ENCODE measurements at regions not wholly inside any gene's neighbourhood (a gene's known extent, or its start where the extent isn't known, plus 50 kb on each side); places are given as distances from the start of the nearest gene placed in this dataset.

- Histone ChIP-seq H3K27me3 (peaks cover 15% of the 10 kb centered on the region), H3K36me3 (no peaks in the 10 kb centered on the region), H3K4me3 (ENCODE audit: low read depth in 1 of 2, low read length in 1 of 2) (no peak overlapping the region), H3K27ac (no peak overlapping the region), H3K4me1 (ENCODE audit: control insufficient read depth in 1 of 2, insufficient read depth in 1 of 2, low read depth in 1 of 2, low read length in 1 of 2) (no peaks in the 10 kb centered on the region), H3K9me3 (no peaks in the 10 kb centered on the region)
- TF ChIP-seq CTCF (IDR thresholded peaks at IDR 0.05): no peak
Observed at GRCh38 chr3:10674578-10674977, 141.4 kb upstream of the SLC6A11 start.

GRCh38 chr3:10676905-10677304, 139.1 kb upstream of the SLC6A11 start:
- H3K4me3 ChIP-seq (ENCODE audit: low read depth in 1 of 2, low read length in 1 of 2): no peak overlapping the region
- no peak for TF ChIP-seq CTCF (IDR thresholded peaks at IDR 0.05)
- H3K36me3 ChIP-seq: no peaks in the 10 kb centered on the region
- H3K27me3 ChIP-seq: peaks cover 18% of the 10 kb centered on the region
- H3K27ac ChIP-seq: no peak overlapping the region
- no peaks in the 10 kb centered on the region for H3K9me3 ChIP-seq
- no peaks in the 10 kb centered on the region for H3K4me1 ChIP-seq (ENCODE audit: control insufficient read depth in 1 of 2, insufficient read depth in 1 of 2, low read depth in 1 of 2, low read length in 1 of 2)

- H3K27me3 ChIP-seq: peaks cover 18% of the 10 kb centered on the region
- no peaks in the 10 kb centered on the region for H3K9me3 ChIP-seq
- no peak overlapping the region for H3K4me3 ChIP-seq (ENCODE audit: low read depth in 1 of 2, low read length in 1 of 2)
- H3K36me3 ChIP-seq: no peaks in the 10 kb centered on the region
- no peak overlapping the region for H3K27ac ChIP-seq
- H3K4me1 ChIP-seq (ENCODE audit: control insufficient read depth in 1 of 2, insufficient read depth in 1 of 2, low read depth in 1 of 2, low read length in 1 of 2): no peaks in the 10 kb centered on the region
- TF ChIP-seq CTCF (IDR thresholded peaks at IDR 0.05): no peak
Observed at GRCh38 chr3:10678796-10679376, 137.1 kb upstream of the SLC6A11 start.

GRCh38 chr3:10680796-10681195, 135.2 kb upstream of the SLC6A11 start:
- no peaks in the 10 kb centered on the region for H3K36me3 ChIP-seq
- H3K4me1 ChIP-seq (ENCODE audit: control insufficient read depth in 1 of 2, insufficient read depth in 1 of 2, low read depth in 1 of 2, low read length in 1 of 2): no peaks in the 10 kb centered on the region
- H3K27ac ChIP-seq: no peak overlapping the region
- no peaks in the 10 kb centered on the region for H3K9me3 ChIP-seq
- H3K27me3 ChIP-seq: peaks cover 12% of the 10 kb centered on the region
- TF ChIP-seq CTCF (IDR thresholded peaks at IDR 0.05): no peak
- H3K4me3 ChIP-seq (ENCODE audit: low read depth in 1 of 2, low read length in 1 of 2): no peak overlapping the region

GRCh38 chr3:10682692-10683091, 133.3 kb upstream of the SLC6A11 start:
- no peak overlapping the region for H3K4me3 ChIP-seq (ENCODE audit: low read depth in 1 of 2, low read length in 1 of 2)

More at GRCh38 chr3:10682692-10683091, 133.3 kb upstream of the SLC6A11 start:
- no peaks in the 10 kb centered on the region for H3K9me3 ChIP-seq
- H3K27me3 ChIP-seq: peaks cover 8% of the 10 kb centered on the region
- H3K27ac ChIP-seq: no peak overlapping the region
- H3K4me1 ChIP-seq (ENCODE audit: control insufficient read depth in 1 of 2, insufficient read depth in 1 of 2, low read depth in 1 of 2, low read length in 1 of 2): no peaks in the 10 kb centered on the region
- H3K36me3 ChIP-seq: no peaks in the 10 kb centered on the region
- TF ChIP-seq CTCF (IDR thresholded peaks at IDR 0.05): no peak
